Endodermal cell (in vitro differentiated cells): ENCODE measurements at regions not wholly inside any gene's neighbourhood (a gene's known extent, or its start where the extent isn't known, plus 50 kb on each side); places are given as distances from the start of the nearest gene placed in this dataset.

Experiments used
- DNase-seq: peaks from one replicate; pipeline ENCODE4 v3.0.0-alpha.2; 2017
- H3K27ac ChIP-seq: 2 replicates; pipeline ENCODE4 v1.5.1; 2013; ENCODE audit warnings: mild to moderate bottlenecking, low read depth, low read length, moderate library complexity
- H3K27me3 ChIP-seq: 2 replicates; pipeline ENCODE4 v1.6.1; 2013; ENCODE audit warnings: mild to moderate bottlenecking, low read length, moderate library complexity; ENCODE audit not compliant: insufficient read depth, control insufficient read depth, poor library complexity, severe bottlenecking
- H3K36me3 ChIP-seq: 2 replicates; pipeline ENCODE4 v1.7.0; 2013; ENCODE audit warnings: mild to moderate bottlenecking, low read length, moderate library complexity; ENCODE audit not compliant: control insufficient read depth, insufficient read depth
- H3K4me1 ChIP-seq: one replicate; pipeline ENCODE4 v1.7.0; 2013; ENCODE audit warnings: low read length; ENCODE audit not compliant: control insufficient read depth, insufficient read depth
- H3K4me3 ChIP-seq: 2 replicates; pipeline ENCODE4 v1.5.1; 2013; ENCODE audit warnings: mild to moderate bottlenecking, low read length, moderate library complexity
- H3K9ac ChIP-seq: 2 replicates; pipeline ENCODE4 v1.6.1; 2013; ENCODE audit warnings: mild to moderate bottlenecking, low read length, moderate library complexity; ENCODE audit not compliant: poor library complexity, severe bottlenecking; ENCODE audit errors: extremely low read depth
- H3K9me3 ChIP-seq: 2 replicates; pipeline ENCODE4 v1.6.1; 2013; ENCODE audit warnings: mild to moderate bottlenecking, low read length, moderate library complexity; ENCODE audit not compliant: control insufficient read depth
- H3K27ac Mint-ChIP-seq: 2 replicates; pipeline ENCODE4 v1.8.0; 2020; ENCODE audit warnings: mixed read lengths
- H3K27me3 Mint-ChIP-seq: 2 replicates; pipeline ENCODE4 v1.8.0; 2021; ENCODE audit warnings: mild to moderate bottlenecking, mixed read lengths; ENCODE audit not compliant: insufficient read depth
- H3K36me3 Mint-ChIP-seq: 2 replicates; pipeline ENCODE4 v1.8.0; 2020; ENCODE audit warnings: low read depth, mixed read lengths
- H3K4me1 Mint-ChIP-seq: 2 replicates; pipeline ENCODE4 v1.8.0; 2020; ENCODE audit warnings: mixed read lengths
- H3K4me3 Mint-ChIP-seq: 2 replicates; pipeline ENCODE4 v1.8.0; 2020; ENCODE audit warnings: mild to moderate bottlenecking, moderate library complexity, mixed read lengths
- H3K9me3 Mint-ChIP-seq: 2 replicates; pipeline ENCODE4 v1.8.0; 2020; ENCODE audit warnings: mild to moderate bottlenecking, mixed read lengths
- CTCF ChIP-seq: fragments of 200-600 bp; sonication (generic); conservative IDR thresholded peaks from 2 replicates; pipeline ENCODE4 v1.5.0; 2021; ENCODE audit warnings: antibody characterized with exemption, mild to moderate bottlenecking
- WGBS, 2 experiments: methylation state at CpG; one replicate each; pipeline versions ENCODE4 v1.1.5 to v1.1.7; 2013; ENCODE audit warnings: missing lambda C conversion rate in 2 of 2, mixed read lengths in 1 of 2; ENCODE audit not compliant: insufficient coverage in 1 of 2, insufficient read length in 1 of 2; 5-methylcytosine and 5-hydroxymethylcytosine counted together

- 73 to 92% methylated on average over 2 to 5 of the region's 5 CpGs for WGBS, 2 experiments
- Histone ChIP-seq H3K36me3 (no peaks in the 10 kb centered on the region), H3K4me3 (no peak overlapping the region), H3K4me1 (no peaks in the 10 kb centered on the region), H3K9me3 (peaks cover 18% of the 10 kb centered on the region), H3K27ac (no peak overlapping the region), H3K9ac (no peak overlapping the region), H3K27me3 (no peaks in the 10 kb centered on the region)
- TF ChIP-seq CTCF, result no peak
- H3K9me3 Mint-ChIP-seq, result peaks cover 18% of the 10 kb centered on the region
- no peaks in the 10 kb centered on the region for H3K4me1 Mint-ChIP-seq
- no peak overlapping the region for H3K4me3 Mint-ChIP-seq
- peaks cover 1% of the 10 kb centered on the region for H3K27me3 Mint-ChIP-seq
- H3K27ac Mint-ChIP-seq, result no peak overlapping the region
- no peaks in the 10 kb centered on the region for H3K36me3 Mint-ChIP-seq
- no peak for DNase-seq
Measured at GRCh38 chr6:91213229-91213901, 626.5 kb upstream of the MAP3K7 start.

- no peak for TF ChIP-seq CTCF
- no peaks in the 10 kb centered on the region for H3K9me3 Mint-ChIP-seq
- H3K27ac Mint-ChIP-seq, result no peak overlapping the region
- Histone ChIP-seq H3K27me3 (no peaks in the 10 kb centered on the region), H3K4me1 (no peaks in the 10 kb centered on the region), H3K9ac (no peak overlapping the region), H3K27ac (no peak overlapping the region), H3K9me3 (no peaks in the 10 kb centered on the region), H3K36me3 (no peaks in the 10 kb centered on the region), H3K4me3 (no peak overlapping the region)
- no peaks in the 10 kb centered on the region for H3K36me3 Mint-ChIP-seq
- no peak overlapping the region for H3K4me3 Mint-ChIP-seq
- no peak for DNase-seq
- WGBS, 2 experiments, result 96 to 100% methylated on average over 2 to 4 of the region's 4 CpGs
- H3K27me3 Mint-ChIP-seq, result no peaks in the 10 kb centered on the region
- H3K4me1 Mint-ChIP-seq, result no peaks in the 10 kb centered on the region
Measured at GRCh38 chr6:91198588-91199255, 611.9 kb upstream of the MAP3K7 start.

DNA sequence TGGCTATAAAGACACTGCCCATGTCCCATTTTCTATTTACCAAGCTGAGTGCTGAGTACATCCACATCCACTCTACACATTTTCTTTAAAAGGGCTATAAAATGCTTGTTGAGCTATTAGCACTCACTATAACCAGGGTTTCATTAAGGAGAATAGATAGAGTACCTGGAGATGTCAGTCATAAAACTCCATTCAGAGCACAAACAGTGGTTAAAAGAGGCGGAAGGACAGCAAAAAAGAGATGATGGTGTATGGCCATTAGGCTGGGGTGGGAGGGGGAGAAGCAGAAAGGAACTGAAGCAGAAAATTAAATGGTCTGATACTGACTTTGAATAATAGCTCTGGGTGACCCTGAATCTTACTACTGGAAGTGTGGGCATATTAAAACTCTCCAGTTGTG is 609.9 kb upstream of the MAP3K7 start:
- H3K27me3 Mint-ChIP-seq, result no peaks in the 10 kb centered on the region
- DNase-seq, result no peak
- no peaks in the 10 kb centered on the region for H3K4me1 ChIP-seq
- WGBS, 2 experiments, result 71 to 89% methylated on average over 1 of the region's 1 CpG
- H3K27ac Mint-ChIP-seq, result no peak overlapping the region
- H3K9me3 Mint-ChIP-seq, result no peaks in the 10 kb centered on the region
- no peak overlapping the region for H3K4me3 Mint-ChIP-seq
- H3K9me3 ChIP-seq, result no peaks in the 10 kb centered on the region
- TF ChIP-seq CTCF, result no peak
- peaks cover 5% of the 10 kb centered on the region for H3K4me1 Mint-ChIP-seq
- H3K27ac ChIP-seq, result no peak overlapping the region
- no peaks in the 10 kb centered on the region for H3K36me3 Mint-ChIP-seq
- no peaks in the 10 kb centered on the region for H3K27me3 ChIP-seq
- no peak overlapping the region for H3K9ac ChIP-seq
- H3K4me3 ChIP-seq, result no peak overlapping the region
- H3K36me3 ChIP-seq, result no peaks in the 10 kb centered on the region
